ENCODE measurements at regions not wholly inside any gene's neighbourhood (a gene's known extent, or its start where the extent isn't known, plus 50 kb on each side); places are given as distances from the start of the nearest gene placed in this dataset.

DNA sequence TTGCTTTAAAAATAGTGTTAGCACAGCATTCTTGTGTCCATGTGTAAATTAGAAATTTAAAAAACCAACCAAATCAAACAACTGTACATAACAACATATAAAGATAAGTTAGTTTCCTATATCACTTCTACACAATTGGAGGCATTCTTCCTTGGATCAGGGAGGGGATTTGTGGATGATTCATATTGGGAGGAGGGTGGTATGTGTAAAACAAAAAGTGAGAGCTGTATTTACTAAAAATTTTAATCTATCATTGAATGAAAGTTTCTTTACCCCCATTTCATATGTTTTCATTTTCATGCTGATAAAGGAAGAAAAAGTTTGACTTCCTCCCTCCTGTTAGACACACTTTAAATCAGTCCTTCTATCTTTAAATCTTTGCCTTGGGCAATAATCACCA, 325.0 kb downstream of the SATB1 start:
- TF ChIP-seq, protein P1, sequence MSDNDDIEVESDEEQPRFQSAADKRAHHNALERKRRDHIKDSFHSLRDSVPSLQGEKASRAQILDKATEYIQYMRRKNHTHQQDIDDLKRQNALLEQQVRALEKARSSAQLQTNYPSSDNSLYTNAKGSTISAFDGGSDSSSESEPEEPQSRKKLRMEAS (IDR thresholded peaks at IDR 0.05): no peak
- TF ChIP-seq, protein P2, sequence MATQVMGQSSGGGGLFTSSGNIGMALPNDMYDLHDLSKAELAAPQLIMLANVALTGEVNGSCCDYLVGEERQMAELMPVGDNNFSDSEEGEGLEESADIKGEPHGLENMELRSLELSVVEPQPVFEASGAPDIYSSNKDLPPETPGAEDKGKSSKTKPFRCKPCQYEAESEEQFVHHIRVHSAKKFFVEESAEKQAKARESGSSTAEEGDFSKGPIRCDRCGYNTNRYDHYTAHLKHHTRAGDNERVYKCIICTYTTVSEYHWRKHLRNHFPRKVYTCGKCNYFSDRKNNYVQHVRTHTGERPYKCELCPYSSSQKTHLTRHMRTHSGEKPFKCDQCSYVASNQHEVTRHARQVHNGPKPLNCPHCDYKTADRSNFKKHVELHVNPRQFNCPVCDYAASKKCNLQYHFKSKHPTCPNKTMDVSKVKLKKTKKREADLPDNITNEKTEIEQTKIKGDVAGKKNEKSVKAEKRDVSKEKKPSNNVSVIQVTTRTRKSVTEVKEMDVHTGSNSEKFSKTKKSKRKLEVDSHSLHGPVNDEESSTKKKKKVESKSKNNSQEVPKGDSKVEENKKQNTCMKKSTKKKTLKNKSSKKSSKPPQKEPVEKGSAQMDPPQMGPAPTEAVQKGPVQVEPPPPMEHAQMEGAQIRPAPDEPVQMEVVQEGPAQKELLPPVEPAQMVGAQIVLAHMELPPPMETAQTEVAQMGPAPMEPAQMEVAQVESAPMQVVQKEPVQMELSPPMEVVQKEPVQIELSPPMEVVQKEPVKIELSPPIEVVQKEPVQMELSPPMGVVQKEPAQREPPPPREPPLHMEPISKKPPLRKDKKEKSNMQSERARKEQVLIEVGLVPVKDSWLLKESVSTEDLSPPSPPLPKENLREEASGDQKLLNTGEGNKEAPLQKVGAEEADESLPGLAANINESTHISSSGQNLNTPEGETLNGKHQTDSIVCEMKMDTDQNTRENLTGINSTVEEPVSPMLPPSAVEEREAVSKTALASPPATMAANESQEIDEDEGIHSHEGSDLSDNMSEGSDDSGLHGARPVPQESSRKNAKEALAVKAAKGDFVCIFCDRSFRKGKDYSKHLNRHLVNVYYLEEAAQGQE (IDR thresholded peaks at IDR 0.05; ENCODE audit: low read depth): no peak
- TF ChIP-seq TAF1 (IDR thresholded peaks at IDR 0.05; ENCODE audit: low read depth): no peak
- TF ChIP-seq ZBTB7A (IDR thresholded peaks at IDR 0.05; ENCODE audit: low read depth): no peak
- no peak for TF ChIP-seq RAD21 (IDR thresholded peaks at IDR 0.05; ENCODE audit: low read depth)
- TF ChIP-seq EGR1 (IDR thresholded peaks at IDR 0.05): no peak
- TF ChIP-seq, protein P3, sequence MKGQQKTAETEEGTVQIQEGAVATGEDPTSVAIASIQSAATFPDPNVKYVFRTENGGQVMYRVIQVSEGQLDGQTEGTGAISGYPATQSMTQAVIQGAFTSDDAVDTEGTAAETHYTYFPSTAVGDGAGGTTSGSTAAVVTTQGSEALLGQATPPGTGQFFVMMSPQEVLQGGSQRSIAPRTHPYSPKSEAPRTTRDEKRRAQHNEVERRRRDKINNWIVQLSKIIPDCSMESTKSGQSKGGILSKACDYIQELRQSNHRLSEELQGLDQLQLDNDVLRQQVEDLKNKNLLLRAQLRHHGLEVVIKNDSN (IDR thresholded peaks at IDR 0.05): no peak

All from Ishikawa (cell line).